GM21717 (cell line): ENCODE measurements at regions not wholly inside any gene's neighbourhood (a gene's known extent, or its start where the extent isn't known, plus 50 kb on each side); places are given as distances from the start of the nearest gene placed in this dataset.

Source experiments
- ATAC-seq: cut with Tn5 transposase; IDR thresholded peaks from one replicate; pipeline ENCODE4 v1.9.1; 2021; ENCODE audit warnings: mild to moderate bottlenecking, moderate library complexity; ENCODE audit not compliant: unreplicated experiment

- ATAC-seq: no peak
Observed at GRCh38 chr14:95387826-95388445, 68.2 kb upstream of the CLMN start.

GRCh38 chr14:95386536-95387095 is 66.9 kb upstream of the CLMN start:
- ATAC-seq: no peak

- no peak for ATAC-seq
Observed at GRCh38 chr14:95385701-95386100, 66.0 kb upstream of the CLMN start.

- no peak for ATAC-seq
Observed at GRCh38 chr14:95382747-95383146, 63.0 kb upstream of the CLMN start.

- no peak for ATAC-seq
Observed at GRCh38 chr14:95381726-95382125, 62.0 kb upstream of the CLMN start.

- no peak for ATAC-seq
Observed at GRCh38 chr14:95380350-95381042, 60.8 kb upstream of the CLMN start.

GRCh38 chr14:95379634-95380033 is 59.9 kb upstream of the CLMN start:
- ATAC-seq: no peak

- no peak for ATAC-seq
Observed at GRCh38 chr14:95375539-95376109, 55.9 kb upstream of the CLMN start.

- no peak for ATAC-seq
Observed at GRCh38 chr14:95374239-95374997, 54.7 kb upstream of the CLMN start.

- ATAC-seq: no peak
Observed at GRCh38 chr14:95370076-95370475, 50.4 kb upstream of the CLMN start.
